ENCODE measurements at regions not wholly inside any gene's neighbourhood (a gene's known extent, or its start where the extent isn't known, plus 50 kb on each side); places are given as distances from the start of the nearest gene placed in this dataset.
A peak's percentile ranks its signal among the peaks of the same experiment; 100 is the strongest.
"Not testable (repeated sequence)": the region's sequence is repeated elsewhere in the genome, so short reads cannot be mapped to it uniquely, and the experiment has no call there.

GRCh38 chr7:111676167-111676566 lies 113.9 kb upstream of the IMMP2L start:
- DNase-seq = no peak

DNA sequence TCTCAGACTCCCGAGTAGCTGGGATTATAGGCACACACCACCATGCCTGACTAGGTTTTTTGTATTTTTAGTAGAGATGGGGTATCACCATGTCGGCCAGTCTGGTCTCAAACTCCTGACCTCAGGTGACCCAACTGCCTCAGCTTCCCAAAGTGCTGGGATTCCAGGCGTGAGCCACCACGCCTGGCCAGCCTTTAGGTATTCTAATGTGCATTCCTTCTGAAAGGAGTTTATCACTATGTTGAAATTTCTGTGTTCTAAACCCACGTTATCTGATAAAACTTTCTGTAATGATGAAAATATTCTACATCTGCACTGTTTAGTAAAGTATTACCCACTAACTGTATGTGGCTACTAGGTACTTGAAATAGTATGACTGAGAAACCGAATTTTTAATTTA lies 110.6 kb upstream of the IMMP2L start:
- no peak for DNase-seq

DNA sequence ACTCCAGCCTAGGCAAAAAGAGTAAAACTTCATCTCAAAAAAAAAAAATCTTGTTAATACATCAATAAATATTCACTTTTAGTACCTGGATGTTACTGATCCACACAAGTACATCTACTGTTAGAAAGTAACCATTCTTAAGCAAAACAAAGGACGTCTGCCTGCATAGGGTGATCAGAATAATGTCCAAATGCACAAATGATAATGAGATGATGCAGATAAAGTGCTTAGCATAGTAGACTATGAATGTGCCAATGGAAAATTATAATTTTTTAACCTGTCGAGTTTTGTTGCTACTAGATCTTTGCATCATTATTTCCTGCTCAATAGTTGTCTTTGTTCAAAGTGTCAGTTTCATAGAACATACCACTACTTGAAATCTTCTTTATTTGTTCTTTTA lies 109.6 kb upstream of the IMMP2L start:
- DNase-seq = no peak

DNA sequence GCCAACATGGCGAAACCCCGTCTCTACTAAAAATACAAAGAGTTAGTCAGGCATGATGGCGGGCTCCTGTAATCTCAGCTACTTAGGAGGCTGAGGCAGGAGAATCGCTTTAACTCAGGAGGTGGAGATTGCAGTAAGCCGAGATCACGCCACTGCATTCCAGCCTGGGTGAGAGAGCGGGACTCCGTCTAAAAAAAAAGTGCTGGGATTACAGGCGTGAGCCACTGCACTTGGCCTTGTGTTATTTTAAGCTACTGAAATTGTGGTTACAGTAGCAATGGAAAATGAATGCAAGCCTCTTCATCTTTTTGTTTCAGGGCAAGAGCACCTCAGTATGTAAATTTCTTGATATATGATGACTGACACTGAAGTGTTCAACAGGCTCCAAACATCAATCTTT lies 106.4 kb upstream of the IMMP2L start:
- no peak for DNase-seq

DNA sequence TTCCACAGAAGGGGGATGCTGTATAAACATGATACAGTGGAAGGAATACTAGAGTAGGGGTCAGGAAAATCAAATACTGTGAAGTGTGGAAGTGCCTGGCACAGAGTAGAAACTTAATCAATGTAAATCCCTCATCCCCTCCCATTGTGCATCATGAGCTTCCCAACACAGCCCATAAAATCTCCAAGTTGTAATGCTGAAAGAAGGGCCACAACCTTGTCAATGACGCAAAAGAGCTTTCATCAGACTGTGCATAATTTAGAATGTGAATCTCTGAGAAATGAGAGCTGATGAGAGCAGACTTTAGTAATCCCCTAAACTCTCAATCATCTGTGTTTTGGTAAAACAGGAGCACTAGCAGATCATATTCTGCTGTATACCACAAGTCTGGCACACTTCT lies 105.2 kb upstream of the IMMP2L start:
- no peak for DNase-seq

DNA sequence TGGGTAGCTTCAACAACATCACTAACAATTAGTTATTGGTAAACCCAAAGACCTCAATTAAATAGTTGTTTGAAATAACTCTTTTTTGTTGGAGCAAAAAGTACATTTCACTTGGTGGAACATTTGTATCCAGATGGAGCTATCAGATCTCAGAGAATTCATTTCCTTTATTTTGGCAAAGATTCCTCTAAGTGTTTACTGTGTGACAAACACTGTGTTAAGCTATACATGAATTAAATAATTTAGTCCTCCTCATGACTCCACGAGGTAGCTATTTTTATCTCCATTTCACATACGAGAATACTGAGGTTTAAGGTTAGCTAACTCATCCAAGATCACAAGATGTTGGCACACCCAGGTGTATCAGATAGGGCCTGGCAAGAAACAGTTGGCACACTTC lies 104.0 kb upstream of the IMMP2L start:
- no peak for DNase-seq

DNA sequence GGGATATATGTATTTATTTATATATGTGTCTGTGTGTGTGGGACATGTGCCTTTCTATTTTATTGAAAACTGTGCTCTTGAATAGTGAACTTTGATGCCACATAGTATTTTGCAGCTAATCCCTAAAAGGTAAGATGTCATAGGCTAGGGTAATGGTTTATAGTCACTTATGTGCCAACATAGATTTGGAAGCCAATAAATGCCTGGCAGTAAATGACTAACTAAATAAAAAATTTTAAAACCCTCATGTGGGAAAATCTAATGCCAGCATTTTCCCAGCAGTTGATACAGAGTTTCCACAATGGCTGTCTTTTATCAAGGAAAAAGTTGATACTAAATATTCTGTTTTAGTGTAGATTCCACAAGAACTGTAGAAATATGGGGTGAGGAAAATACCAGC lies 101.5 kb upstream of the IMMP2L start:
- no peak for DNase-seq

GRCh38 chr7:111662386-111662785 lies 100.1 kb upstream of the IMMP2L start:
- no peak for DNase-seq

GRCh38 chr7:111660478-111660877 lies 98.2 kb upstream of the IMMP2L start:
- no peak for DNase-seq

DNA sequence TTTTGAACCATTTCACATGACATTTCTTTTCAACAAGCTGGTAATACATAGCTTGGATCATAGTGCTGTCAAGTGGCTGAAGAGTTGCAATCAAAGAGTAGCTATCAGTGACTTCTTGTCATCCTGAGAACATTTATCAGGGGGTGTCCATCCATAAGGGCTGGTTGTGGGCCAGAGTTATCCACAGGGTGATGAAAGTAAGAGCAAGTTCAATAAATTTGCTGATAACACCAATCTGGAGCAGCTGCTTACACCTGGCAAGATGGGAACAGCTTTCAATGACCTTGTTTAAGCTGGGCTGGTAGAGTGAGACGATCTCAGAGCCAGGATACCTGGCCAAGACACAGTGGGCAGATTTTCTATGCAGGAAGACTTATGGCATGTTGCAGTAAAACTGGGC lies 96.3 kb upstream of the IMMP2L start:
- no peak for DNase-seq

- DNase-seq = no peak
Observed at GRCh38 chr7:111657018-111657417, 94.7 kb upstream of the IMMP2L start.

DNA sequence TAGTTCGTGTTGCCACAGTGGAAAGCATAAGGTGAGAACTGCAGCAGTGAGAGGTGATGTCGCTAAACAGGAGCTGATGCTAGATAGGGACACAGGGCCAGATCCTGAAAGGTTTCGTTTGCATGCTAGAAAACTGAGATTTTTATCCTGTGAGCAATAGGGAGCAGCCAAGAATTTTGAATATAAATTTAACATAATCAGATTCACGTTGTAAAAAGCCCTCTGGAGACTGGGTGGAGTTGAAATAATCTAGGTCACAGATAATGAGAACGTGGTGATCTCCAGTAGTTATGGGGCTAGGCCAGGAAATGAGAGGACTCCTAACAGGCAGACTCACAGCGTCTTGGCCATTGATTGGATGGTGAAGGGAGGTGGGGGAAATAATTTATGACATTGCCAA lies 92.1 kb upstream of the IMMP2L start:
- no peak for DNase-seq

- no peak for DNase-seq
Observed at GRCh38 chr7:111653846-111654245, 91.6 kb upstream of the IMMP2L start.

GRCh38 chr7:111650456-111650999 lies 88.2 kb upstream of the IMMP2L start:
- peak; percentile 3 for DNase-seq

DNA sequence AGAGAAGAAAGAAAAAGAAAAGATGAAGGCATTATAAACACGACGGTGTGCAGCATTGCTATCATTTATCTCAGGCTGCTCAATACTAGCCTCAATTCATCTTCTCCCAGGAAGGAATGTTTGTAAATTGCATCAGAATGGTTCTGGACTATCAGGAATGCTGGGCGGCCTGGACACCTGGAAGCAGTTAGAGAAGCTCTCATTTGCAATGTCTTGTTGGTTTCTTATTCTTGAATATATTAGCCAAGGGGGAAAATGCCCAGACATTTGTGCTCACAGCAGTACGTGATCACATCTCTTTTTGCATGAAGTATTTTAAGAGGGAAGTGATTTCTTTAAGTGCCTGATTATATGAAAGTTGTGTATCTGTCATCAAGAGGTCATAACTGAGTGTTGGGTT lies 85.6 kb upstream of the IMMP2L start:
- DNase-seq = no peak

DNA sequence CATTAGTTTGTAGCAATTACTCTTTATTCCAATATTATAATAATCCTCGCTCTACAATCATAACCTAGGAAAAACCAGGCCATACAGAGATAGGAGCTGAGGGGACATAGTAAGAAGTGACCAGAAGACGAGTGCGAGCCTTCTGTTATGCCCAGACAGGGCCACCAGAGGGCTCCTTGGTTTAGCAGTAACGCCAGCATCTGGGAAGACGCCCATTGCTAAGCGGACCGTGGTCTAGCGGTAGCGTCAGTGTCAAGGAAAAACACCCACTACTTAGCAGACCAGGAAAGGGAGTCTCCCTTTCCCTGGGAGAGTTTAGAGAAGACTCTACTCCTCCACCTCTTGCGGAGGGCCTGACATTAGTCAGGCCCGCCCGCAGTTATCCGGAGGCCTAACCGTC lies 82.3 kb upstream of the IMMP2L start:
- DNase-seq = not testable (repeated sequence)

DNA sequence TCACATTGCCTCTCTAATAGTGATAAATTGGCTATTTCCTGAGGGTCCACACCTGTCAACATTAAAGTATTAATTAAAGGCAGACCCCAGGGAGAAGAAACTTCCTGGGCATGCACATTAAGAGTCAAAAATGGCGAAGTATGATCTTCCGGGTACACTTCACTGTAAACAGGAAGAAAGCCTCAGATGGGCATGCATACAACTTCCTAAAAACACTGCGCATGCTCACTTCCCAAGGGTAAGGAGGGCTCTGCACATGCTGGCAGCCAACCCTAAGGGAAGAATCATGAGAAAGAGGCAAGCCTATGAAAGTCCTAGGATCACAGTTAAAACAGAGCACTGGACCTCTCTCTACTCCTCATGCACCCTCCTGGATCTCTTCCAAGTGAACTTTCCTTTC lies 80.1 kb upstream of the IMMP2L start:
- DNase-seq = no peak

DNA sequence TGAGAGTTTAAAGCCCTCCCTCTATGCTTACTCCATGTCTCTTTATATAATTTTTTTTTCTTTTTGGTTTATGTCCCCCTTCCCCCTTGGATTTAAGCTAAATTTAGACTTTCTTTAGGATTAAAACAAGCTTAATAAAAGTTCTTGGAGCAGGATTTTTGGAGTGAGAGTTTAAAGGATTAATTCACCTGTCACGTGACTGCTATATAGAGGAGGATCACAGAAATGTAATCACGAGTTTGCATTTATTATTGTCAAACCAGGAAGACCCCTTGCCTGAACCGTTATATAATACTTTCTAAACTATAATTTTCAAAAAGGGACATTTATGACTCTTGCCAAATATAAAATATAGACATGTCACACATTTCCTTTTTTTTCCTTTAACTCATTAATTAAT lies 78.1 kb upstream of the IMMP2L start:
- DNase-seq = no peak

GRCh38 chr7:111639934-111640333 lies 77.6 kb upstream of the IMMP2L start:
- DNase-seq = no peak

DNA sequence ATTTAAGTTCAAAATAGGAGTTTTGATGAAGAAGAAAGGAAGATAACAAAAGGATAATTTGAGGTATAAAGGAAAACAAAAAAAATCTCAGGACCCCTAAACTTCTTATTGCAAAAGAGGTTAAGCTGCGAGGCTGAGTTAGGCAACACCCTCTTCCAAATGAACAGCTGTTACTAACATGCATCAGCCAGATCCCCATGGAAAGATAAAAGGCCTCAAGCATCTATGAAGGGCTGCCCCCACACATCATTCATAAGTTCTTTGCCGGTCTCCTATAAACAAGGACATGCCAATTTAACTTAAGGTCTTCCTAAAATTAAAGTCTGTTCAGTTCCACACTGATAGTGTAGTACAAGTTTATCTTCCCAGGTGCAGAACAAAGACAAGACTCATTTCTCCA lies 75.8 kb upstream of the IMMP2L start:
- DNase-seq = no peak

DNA sequence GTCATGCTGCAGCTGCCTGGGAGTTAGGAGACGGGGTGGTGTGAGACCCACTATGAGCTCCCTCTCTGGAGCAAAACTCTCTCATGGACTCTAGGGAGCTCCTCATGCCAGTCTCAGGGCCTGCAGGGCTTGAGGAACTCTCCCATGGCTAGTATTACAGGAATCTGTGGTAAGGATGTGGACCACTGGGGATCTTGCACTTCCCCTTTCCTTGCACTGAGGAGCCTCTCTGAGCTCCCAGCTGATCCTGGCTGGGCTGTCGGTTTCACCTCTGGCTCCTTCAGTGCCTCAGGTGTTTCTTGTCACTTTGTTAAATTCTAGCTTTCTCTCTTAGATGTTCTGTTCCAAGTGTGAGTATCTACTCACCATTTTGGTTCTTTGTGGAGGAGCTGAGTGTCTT lies 71.6 kb upstream of the IMMP2L start:
- no peak for DNase-seq

- DNase-seq = no peak
Observed at GRCh38 chr7:111630862-111631261, 68.6 kb upstream of the IMMP2L start.

DNA sequence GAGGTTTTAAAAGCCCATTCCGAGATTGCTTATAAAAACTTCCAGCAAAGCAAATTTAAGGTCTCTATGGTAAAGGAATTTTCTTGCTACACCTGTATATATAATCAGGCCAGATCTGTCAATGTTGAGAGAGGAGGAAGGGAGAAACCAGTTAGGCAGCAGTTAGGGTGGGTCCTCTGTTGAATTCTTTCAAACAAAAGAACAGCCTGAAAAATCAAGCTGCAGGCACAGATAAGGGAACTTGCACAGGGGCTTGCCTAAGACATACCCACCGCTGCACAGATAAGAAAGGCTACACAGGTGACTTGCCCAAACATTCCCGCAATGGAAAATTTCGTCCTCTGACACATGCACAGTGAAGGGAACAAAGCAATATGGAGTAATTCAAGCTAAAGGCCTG lies 59.8 kb upstream of the IMMP2L start:
- DNase-seq = no peak
